ENCODE measurements at regions not wholly inside any gene's neighbourhood (a gene's known extent, or its start where the extent isn't known, plus 50 kb on each side); places are given as distances from the start of the nearest gene placed in this dataset.
"Not testable (repeated sequence)": the region's sequence is repeated elsewhere in the genome, so short reads cannot be mapped to it uniquely, and the experiment has no call there.

DNA sequence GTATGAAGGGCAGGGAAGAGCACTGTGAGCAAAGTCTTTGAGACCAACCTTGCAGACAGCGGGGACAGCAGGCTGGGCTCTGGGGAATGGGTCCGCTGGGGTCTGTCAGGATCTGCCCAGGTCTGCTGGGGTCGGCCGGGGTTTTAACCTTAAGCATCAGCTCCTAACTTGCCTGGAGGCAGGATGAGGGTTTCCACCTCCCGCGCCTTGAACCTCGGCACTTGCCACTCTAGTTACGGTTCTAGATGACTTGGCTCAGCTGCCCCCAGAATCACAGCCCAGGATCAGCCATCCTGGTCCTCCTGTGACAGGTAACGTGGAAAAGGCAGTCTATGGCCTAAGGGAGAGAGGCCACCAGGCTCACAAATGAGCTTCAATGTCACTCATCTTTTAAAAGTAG lies 50.4 kb upstream of the CACUL1 start:
- Histone ChIP-seq H3K4me1 (replicated peaks) (no peaks in the 10 kb centered on the region), H3K27ac (no peak overlapping the region), H3K36me3 (no peaks in the 10 kb centered on the region), H3K4me3 (no peak overlapping the region), H3K27me3 (replicated peaks) (no peaks in the 10 kb centered on the region), H3K9me3 (replicated peaks) (no peaks in the 10 kb centered on the region)
- DNase-seq (ENCODE audit: low read depth in 1 of 2, low spot score in 2 of 2), result no peak

DNA sequence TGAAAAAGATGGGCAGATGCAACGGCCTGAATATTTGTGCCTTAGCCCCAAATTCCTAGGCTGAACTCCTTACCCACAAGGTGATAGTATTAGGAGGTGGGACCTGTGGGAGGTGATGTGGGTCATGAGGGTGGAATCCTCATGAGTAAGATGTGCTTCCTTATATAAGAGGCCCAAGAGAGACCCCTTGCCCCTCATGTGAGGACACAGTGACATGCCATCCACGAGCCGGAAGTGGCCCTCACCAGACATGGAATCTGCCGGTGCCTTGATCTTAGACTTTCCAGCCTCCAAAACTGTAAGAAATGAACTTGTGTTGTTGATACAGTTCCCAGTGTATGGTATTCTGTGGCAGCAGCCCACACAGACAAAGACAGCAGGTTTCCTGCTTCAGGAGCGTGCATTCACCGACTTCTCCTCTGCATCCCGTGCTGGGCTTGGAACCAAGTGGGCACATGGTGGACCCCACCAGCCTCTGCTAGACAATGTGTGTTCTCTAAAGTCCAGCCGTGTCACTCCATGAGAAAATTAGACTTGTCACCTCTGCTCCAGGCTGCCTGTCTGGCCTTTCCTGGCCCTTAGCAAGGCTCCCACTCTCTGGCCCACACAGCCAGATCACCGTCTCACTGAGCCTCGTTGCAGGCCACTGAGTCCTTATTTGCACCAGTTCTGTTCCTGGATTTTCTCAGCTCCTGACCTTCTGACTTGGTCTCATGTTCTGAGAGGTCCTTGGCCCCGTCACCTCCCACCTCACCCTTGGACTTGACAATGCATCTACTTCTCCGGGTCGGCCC lies 52.9 kb upstream of the CACUL1 start:
- Histone ChIP-seq H3K27me3 (replicated peaks) (no peaks in the 10 kb centered on the region), H3K9me3 (replicated peaks) (no peaks in the 10 kb centered on the region), H3K4me3 (no peak overlapping the region)

DNA sequence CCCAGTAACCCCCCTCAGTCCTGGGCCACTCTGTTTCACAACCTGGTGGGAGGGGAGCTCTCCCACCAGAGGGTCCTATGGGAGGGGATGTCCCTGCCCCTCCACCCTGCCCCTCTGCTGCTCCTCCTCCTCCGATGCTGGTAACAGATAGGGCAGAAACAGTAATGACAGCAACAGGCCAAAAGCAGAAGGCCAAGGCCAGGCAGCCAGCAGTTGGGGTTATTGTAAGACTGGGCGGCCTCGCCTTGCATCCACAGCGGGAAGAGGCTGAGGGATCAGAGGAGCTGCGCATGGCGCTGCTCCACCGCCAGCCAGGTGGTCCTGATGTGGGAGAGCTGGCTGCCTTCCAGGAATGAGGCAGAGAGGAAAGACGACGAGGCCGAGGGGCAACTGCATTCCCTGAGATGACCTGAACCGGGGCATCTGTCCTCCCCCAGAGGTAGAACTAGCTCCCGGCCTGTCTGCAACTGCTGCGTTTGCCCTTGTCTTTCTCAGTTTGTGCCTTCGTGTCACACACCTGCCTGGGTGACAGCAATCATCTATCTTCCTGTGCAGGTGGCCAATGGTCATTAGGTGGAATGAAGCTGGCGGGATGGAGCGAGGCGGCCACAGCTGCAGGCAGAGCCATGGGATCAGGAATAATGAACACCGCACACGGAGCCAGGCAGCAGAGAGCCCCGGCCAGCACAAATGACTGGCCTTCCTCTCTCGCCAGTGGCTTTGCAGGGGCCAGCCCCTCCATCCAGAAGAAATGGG lies 54.0 kb upstream of the CACUL1 start:
- DNase-seq (ENCODE audit: low read depth in 1 of 2, low spot score in 2 of 2), result no peak
- no peak overlapping the region for H3K27ac ChIP-seq
- no peaks in the 10 kb centered on the region for H3K4me1 ChIP-seq (replicated peaks)
- no peaks in the 10 kb centered on the region for H3K36me3 ChIP-seq
- no peak overlapping the region for H3K4me3 ChIP-seq
- no peaks in the 10 kb centered on the region for H3K27me3 ChIP-seq (replicated peaks)
- no peaks in the 10 kb centered on the region for H3K9me3 ChIP-seq (replicated peaks)

More for the DNA sequence above, 52.9 kb upstream of the CACUL1 start:
- DNase-seq (ENCODE audit: low read depth in 1 of 2, low spot score in 2 of 2), result no peak
- Histone ChIP-seq H3K36me3 (no peaks in the 10 kb centered on the region), H3K4me1 (replicated peaks) (no peaks in the 10 kb centered on the region), H3K27ac (no peak overlapping the region)

DNA sequence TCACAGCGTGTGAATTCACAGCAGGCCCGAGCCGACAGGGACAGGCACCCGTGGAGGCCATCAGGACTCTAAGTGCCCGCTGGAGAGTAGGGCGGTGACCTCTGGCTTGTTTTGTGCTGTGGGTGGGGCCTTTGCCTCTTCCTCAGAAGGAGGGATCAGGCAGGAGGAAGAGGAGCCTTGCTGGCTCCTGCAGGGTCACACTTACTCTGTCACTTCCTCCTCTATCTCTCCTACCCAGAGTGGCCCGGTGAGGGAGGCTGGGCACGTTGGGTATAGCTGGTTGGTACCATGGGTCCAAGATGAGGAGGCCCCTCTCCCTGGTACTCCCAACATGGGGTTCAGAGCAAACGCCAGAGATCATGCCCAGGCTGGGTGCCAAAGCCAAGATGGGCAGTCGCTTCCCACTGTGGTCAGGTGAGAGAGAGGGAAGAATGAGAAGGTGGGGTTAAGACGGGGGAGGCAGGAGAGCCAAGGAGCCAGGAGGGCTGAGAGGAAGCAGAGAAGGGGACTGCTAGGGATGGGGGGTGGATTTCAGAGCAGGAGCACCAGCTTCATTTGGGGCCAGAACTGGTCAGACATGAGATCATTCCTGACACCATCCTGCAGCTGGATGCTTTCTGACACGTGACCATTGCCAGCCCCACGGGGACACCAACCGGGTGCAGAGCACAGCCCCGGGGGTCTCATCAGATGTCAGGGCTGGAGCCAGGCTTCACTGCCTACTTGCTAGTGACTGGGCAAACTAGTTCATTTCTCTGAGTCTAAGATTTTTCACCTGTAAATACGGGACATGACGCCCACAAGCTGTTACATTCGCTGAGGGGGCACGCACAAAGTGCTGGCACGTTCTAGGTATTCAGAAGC lies 54.8 kb upstream of the CACUL1 start:
- Histone ChIP-seq H3K4me1 (replicated peaks) (no peaks in the 10 kb centered on the region), H3K4me3 (no peak overlapping the region), H3K9me3 (replicated peaks) (no peaks in the 10 kb centered on the region), H3K36me3 (no peaks in the 10 kb centered on the region), H3K27me3 (replicated peaks) (no peaks in the 10 kb centered on the region; the same call in 1 of the 2 replicates), H3K27ac (no peak overlapping the region)
- no peak for DNase-seq (ENCODE audit: low read depth in 1 of 2, low spot score in 2 of 2)

DNA sequence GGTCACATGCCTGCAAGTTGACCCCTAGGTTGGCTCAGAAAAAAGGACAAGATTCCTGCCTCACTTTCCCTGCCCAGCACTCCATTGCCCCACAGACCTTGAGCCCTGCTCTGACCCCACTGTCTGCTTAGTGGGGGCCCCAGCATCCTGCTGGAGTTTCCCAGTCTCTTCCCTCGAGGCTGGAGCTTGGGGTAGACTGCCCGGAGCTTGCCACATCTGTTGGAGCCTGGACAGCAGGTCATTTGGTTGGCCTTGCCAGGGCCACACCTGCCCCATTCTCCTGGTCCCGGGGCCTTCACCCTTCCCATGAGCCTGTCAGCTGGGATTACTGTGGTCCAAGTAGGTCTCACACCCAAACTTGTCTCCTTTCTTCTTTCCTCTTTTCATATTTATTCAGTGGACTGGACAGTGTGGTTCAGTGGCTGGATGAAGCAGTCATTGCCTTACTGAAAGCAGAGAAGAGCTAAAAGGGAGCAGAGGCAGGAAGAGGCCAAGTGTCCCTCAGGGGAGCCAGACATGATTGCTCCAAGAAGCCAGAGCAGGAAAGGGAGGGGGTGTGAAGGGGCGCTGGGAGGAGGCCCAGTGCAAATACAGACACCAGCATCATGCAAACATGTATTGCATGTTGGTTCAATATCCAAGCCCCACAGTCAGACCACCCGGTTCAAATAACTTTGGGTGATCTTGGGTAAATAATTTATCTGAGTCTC lies 56.2 kb upstream of the CACUL1 start:
- Histone ChIP-seq H3K4me1 (replicated peaks) (no peaks in the 10 kb centered on the region), H3K27ac (no peak overlapping the region), H3K36me3 (no peaks in the 10 kb centered on the region), H3K4me3 (no peak overlapping the region), H3K27me3 (replicated peaks) (no peaks in the 10 kb centered on the region; the same call in 1 of the 2 replicates), H3K9me3 (replicated peaks) (no peaks in the 10 kb centered on the region)
- no peak for DNase-seq (ENCODE audit: low read depth in 1 of 2, low spot score in 2 of 2)

DNA sequence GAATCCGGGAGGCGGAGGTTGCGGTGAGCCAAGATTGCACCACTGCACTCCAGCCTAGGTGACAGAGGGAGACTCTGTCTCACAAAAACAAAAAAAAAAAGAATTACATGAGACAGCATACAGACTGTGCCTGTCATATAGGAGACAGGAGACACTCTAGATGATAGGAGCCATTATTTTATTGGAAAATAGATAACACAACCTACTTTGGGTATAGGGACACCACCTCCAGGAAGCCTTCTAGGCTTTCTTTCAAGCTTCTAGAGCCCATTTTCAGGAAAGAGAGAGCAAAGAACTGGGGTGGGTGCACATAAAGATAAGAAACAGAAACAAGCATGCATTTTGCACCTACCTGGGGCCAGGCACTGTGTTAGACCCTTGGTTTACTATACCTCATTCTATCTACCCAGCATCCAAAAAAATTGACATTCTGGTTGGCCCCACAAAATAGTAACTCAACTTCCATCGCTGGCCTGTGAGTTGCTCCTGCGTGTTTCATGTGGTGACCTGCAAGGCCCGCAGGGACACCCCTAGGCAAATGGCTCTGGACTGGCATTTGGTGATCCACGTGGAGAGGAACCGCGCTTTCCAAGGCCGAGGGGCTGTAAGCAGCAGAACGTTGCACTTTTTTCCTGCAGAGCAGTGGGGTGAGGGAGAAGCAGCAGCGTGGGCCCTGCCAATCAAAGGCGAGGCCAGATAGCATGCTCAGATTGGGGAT lies 57.1 kb upstream of the CACUL1 start:
- no peak for DNase-seq (ENCODE audit: low read depth in 1 of 2, low spot score in 2 of 2)
- no peaks in the 10 kb centered on the region for H3K4me1 ChIP-seq (replicated peaks)
- H3K27ac ChIP-seq, result no peak overlapping the region
- H3K9me3 ChIP-seq (replicated peaks), result no peaks in the 10 kb centered on the region
- no peaks in the 10 kb centered on the region for H3K36me3 ChIP-seq
- H3K4me3 ChIP-seq, result no peak overlapping the region
- H3K27me3 ChIP-seq (replicated peaks), result no peaks in the 10 kb centered on the region; the same call in 1 of the 2 replicates

DNA sequence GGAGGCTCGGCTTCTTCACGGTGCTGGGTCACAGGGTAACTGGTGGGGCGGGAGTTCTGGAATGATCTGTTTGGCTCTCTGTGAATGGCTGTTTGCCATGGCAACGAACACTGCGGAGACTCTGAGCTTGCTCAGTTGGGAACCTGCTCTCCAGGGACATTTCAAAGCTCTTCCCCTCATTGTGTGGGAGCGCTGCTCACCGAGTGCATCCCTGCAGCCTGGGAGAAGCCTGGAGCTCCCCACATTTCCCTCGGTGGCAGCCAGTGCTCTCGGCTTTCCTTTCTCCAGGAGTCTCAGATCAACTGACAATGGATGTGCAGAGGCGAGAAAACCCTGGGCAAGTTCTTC lies 57.6 kb upstream of the CACUL1 start:
- Histone ChIP-seq H3K27ac (no peak overlapping the region), H3K4me1 (replicated peaks) (no peaks in the 10 kb centered on the region), H3K27me3 (replicated peaks) (no peaks in the 10 kb centered on the region; the same call in 1 of the 2 replicates), H3K4me3 (no peak overlapping the region), H3K9me3 (replicated peaks) (no peaks in the 10 kb centered on the region), H3K36me3 (no peaks in the 10 kb centered on the region)
- no peak for DNase-seq (ENCODE audit: low read depth in 1 of 2, low spot score in 2 of 2)

DNA sequence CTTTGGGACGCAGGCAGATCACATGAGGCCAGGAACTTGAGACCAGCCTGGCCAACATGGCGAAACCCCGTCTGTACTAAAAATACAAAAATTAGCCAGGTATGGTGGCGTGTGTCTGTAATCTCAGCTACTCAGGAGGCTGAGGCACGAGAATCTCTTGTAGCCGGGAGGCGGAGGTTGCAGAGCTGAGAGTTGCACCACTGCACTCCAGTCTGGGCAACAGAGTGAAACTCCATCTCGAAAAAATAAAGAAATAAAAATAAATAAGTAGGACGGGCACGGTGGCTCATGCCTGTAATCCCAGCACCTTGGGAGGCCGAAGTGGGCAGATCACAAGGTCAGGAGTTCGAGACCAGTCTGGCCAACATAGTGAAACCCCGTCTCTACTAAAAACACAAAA lies 58.2 kb upstream of the CACUL1 start:
- H3K27me3 ChIP-seq (replicated peaks); H3K4me3 ChIP-seq; H3K36me3 ChIP-seq; DNase-seq (ENCODE audit: low read depth in 1 of 2, low spot score in 2 of 2); H3K9me3 ChIP-seq (replicated peaks); H3K4me1 ChIP-seq (replicated peaks); H3K27ac ChIP-seq: not testable (repeated sequence)

DNA sequence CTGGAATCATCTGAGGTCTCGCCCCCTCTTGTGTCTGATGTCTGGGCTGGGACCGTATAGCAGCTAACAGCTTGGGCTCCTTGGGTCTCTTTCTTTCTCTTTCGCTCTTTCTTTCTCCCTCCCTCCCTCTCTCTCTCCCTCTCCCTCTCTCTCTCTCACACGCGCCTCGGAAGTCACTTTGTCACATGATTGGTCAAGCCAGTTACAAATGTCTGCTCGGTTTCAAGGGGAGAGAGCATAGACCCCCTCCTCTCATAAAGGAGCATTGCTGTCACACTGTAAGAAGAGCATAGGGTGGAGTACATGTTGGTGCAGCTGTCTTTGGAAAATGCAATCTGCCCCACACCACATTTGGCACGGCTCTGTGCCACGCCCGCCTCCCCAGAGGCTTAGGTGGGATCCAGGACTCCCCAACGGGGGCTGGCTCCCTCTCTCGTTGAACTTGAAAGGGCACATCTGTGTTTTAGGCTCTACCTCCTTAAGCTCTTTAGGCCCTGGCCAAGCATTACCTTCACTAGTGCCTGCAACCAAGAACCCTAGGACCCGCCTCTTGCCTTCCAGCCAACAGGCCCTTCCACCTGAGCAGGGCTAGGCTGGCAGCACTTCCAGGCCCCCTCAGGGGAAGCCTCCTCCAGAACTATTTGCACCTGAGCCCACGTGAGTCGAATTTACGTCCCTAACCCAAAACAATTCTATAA lies 61.9 kb upstream of the CACUL1 start:
- Histone ChIP-seq H3K4me1 (replicated peaks) (no peaks in the 10 kb centered on the region), H3K4me3 (no peak overlapping the region), H3K36me3 (no peaks in the 10 kb centered on the region), H3K27ac (no peak overlapping the region), H3K9me3 (replicated peaks) (no peaks in the 10 kb centered on the region), H3K27me3 (replicated peaks) (no peaks in the 10 kb centered on the region; the same call in 1 of the 2 replicates)
- DNase-seq (ENCODE audit: low read depth in 1 of 2, low spot score in 2 of 2), result no peak

DNA sequence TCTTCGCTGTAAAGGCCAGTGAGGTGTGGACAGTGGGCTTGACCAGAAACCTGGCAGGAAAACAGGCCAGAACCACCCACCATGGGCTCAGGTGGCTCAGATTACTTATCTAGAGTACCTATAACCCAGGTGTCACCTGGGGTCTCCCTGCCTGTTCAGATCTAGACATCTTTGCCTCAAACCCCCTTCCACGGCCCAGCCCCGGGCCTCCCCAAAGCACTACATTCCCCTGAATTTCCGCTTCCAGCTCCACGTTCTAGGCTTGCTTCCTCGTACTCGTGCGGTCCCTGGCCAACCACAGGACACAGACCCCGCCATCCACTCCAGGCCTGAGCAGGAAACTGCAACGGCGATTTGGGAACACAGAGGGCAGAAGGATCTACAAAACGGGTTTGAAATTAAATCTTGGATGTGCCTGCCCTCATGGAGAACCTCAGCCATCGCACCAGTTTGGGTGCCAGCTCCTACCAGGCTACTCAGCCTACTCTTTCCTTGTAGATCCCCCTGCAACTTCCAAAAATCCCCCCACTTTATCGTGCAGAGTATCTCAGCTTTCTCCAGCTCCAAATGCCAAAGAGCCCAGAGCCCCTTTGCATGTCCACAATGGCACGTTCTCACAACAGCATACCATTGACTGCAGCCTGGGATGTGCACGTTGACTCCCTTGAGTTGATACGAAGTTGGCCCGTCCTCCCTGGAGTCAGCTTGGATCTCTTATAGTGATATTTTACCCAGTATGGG lies 62.7 kb upstream of the CACUL1 start:
- Histone ChIP-seq H3K36me3 (no peaks in the 10 kb centered on the region), H3K27me3 (replicated peaks) (no peaks in the 10 kb centered on the region; the same call in 1 of the 2 replicates), H3K9me3 (replicated peaks) (no peaks in the 10 kb centered on the region), H3K27ac (no peak overlapping the region), H3K4me1 (replicated peaks) (no peaks in the 10 kb centered on the region), H3K4me3 (no peak overlapping the region)
- no peak for DNase-seq (ENCODE audit: low read depth in 1 of 2, low spot score in 2 of 2)

DNA sequence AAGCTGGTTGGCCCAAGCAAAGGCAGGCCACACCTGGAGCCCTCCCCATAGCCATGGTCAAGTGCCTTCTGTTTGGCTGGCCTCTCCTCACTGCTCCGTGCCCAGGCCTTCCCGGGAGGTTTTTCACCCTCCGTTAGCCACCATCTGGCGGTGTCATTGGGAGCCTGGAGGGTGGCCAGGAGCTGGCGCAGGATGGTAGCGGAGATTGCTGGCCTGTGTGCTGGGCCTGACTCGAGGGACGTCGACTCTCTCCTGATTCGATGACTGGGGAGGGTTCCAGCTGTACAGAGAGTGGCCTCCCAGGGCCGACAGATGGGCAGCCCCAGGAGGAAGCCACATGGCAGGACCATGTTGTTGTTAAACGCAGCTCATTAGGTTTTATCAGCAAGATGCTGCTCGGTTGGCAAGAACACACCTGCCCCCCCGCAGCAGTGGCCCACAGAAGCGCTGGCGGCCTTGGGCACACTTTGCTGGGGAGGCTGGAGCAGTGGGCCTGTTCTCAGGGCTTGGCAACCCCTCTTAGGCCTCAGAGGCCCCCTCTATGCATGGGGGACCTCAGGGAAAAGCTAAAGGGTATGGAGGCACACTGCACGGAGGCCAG lies 64.0 kb upstream of the CACUL1 start:
- no peaks in the 10 kb centered on the region for H3K9me3 ChIP-seq (replicated peaks)
- no peaks in the 10 kb centered on the region; the same call in 1 of the 2 replicates for H3K27me3 ChIP-seq (replicated peaks)
- no peak overlapping the region for H3K4me3 ChIP-seq
- no peaks in the 10 kb centered on the region for H3K36me3 ChIP-seq
- no peak for DNase-seq (ENCODE audit: low read depth in 1 of 2, low spot score in 2 of 2)
- H3K27ac ChIP-seq, result no peak overlapping the region
- H3K4me1 ChIP-seq (replicated peaks), result no peaks in the 10 kb centered on the region

Data from SJSA1 (cell line).